Lower lobe of right lung (tissue), 2 donors: ENCODE measurements at regions not wholly inside any gene's neighbourhood (a gene's known extent, or its start where the extent isn't known, plus 50 kb on each side); places are given as distances from the start of the nearest gene placed in this dataset.

Experiments
- ATAC-seq, 2 donors: fragments of 200-7000 bp; cut with Tn5 transposase; one replicate each; pipeline ENCODE4 v1.9.1; 2020 to 2022; ENCODE audit warnings: mild to moderate bottlenecking in 2 of 2, moderate library complexity in 2 of 2
- DNase-seq: peaks from one replicate; pipeline ENCODE4 v3.0.0-alpha.2; 2020
- H3K27ac ChIP-seq: fragments of 200-600 bp; one replicate; pipeline ENCODE4 v1.8.0; 2022
- H3K27me3 ChIP-seq: fragments of 200-600 bp; one replicate; pipeline ENCODE4 v1.8.0; 2022; ENCODE audit warnings: low read depth
- H3K36me3 ChIP-seq: fragments of 200-600 bp; one replicate; pipeline ENCODE4 v1.8.0; 2022; ENCODE audit warnings: mild to moderate bottlenecking
- H3K4me1 ChIP-seq: fragments of 200-600 bp; one replicate; pipeline ENCODE4 v1.8.0; 2022
- H3K4me3 ChIP-seq: fragments of 200-600 bp; one replicate; pipeline ENCODE4 v1.8.0; 2022; ENCODE audit warnings: mild to moderate bottlenecking
- H3K9me3 ChIP-seq: fragments of 200-600 bp; one replicate; pipeline ENCODE4 v1.8.0; 2022
- intact Hi-C: fragments of 100-400 bp; cut with DNase I; formaldehyde crosslinking; loops from one replicate; pipeline ENCODE4 v1.11.0; 2022
- TF ChIP-seq, protein P1 (sequence below): fragments of 200-600 bp; IDR thresholded peaks from one replicate; pipeline ENCODE4 v1.8.0; 2022; ENCODE audit warnings: antibody characterized with exemption, mild to moderate bottlenecking
- donor health status: DM: no; HTN: yes; CAD: no; lungs with severe emphysema.

DNA sequence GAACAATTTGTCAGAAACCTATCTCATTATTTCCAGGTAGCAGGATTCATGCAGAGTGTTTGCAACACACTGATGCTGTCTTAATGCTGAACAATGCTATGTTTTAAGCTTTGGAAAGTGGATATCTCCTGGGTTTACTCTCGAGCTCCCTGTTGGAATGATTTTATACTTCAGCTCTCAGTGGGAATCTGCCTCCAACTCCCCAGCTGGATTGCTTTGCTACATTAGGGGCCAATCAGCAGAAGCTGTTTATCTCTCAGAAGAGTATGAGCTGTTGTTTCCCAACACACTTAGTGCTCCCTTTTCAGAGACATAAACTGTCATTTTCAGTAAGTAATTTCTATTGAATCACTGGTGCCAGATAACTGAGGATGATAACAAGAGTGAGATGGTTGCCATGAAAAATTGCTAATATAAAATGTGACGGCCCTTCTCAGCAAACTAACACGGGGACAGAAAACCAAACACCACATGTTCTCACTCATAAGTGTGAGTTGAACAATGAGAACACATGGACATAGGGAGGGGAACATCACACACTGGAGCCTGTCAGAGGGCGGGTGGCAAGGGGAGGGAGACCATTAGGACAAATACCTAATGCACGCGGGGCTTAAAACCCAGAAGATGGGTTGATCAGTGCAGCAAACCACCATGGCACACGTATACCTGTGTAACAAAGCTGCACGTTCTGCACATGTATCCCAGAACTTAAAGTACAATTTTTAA, 265.9 kb upstream of the RUNX1 start:
- TF ChIP-seq, protein P1, sequence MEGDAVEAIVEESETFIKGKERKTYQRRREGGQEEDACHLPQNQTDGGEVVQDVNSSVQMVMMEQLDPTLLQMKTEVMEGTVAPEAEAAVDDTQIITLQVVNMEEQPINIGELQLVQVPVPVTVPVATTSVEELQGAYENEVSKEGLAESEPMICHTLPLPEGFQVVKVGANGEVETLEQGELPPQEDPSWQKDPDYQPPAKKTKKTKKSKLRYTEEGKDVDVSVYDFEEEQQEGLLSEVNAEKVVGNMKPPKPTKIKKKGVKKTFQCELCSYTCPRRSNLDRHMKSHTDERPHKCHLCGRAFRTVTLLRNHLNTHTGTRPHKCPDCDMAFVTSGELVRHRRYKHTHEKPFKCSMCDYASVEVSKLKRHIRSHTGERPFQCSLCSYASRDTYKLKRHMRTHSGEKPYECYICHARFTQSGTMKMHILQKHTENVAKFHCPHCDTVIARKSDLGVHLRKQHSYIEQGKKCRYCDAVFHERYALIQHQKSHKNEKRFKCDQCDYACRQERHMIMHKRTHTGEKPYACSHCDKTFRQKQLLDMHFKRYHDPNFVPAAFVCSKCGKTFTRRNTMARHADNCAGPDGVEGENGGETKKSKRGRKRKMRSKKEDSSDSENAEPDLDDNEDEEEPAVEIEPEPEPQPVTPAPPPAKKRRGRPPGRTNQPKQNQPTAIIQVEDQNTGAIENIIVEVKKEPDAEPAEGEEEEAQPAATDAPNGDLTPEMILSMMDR: no peak
- no peaks in the 10 kb centered on the region for H3K27me3 ChIP-seq
- no peaks in the 10 kb centered on the region for H3K9me3 ChIP-seq
- H3K36me3 ChIP-seq: no peaks in the 10 kb centered on the region
- no peaks in the 10 kb centered on the region for H3K4me1 ChIP-seq
- H3K4me3 ChIP-seq: no peak overlapping the region
- intact Hi-C loops: no loop called here
- ATAC-seq (no peak), DNase-seq (no peak)
- no peak overlapping the region for H3K27ac ChIP-seq

DNA sequence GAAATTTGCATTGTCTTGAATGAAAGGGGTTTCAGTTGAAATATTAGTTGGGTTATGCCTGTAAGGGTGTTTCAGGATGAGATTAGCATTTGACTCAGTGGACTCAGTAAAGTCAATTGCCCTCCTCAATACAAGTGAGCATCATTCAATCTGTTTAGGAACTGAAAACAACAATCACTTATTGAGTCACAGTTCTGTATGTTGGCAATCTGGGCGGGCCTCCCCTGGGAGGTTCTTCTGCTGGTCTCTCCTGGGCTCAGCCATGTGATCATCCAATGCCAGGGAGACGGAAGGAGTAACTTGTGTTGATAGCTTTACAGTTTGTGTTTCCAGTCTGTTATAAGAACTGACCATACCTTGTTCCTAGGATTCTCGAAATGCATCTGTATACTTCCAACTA, 262.9 kb upstream of the RUNX1 start:
- Histone ChIP-seq H3K4me1 (no peaks in the 10 kb centered on the region), H3K9me3 (no peaks in the 10 kb centered on the region), H3K27me3 (no peaks in the 10 kb centered on the region), H3K36me3 (no peaks in the 10 kb centered on the region), H3K27ac (no peak overlapping the region), H3K4me3 (no peak overlapping the region)
- intact Hi-C loops: no loop called here
- DNase-seq: no peak
- ATAC-seq: peak in 1 of 2 donors; percentile 43
- TF ChIP-seq, protein P1: no peak

DNA sequence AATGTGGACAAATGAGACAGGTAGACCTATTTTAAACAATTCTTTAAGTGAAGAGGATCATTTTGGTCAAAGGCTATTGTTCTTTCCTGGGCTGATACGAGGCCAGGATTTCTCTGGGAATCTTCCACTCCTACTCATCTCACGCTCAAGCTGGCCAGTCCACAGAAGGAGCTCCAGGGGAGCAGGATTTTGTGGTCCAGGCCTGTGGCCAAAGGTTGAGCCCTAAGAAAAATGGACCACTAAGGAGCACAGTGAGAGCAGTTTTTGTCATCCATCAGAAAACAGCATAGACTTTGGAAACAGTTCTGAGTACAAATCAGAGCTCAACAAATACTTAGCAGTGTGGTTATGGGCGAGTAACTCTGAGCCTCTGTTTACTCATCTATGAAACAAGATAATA, 260.2 kb upstream of the RUNX1 start:
- H3K9me3 ChIP-seq: no peaks in the 10 kb centered on the region
- intact Hi-C loops: no loop called here
- TF ChIP-seq, protein P1: no peak
- H3K27ac ChIP-seq: no peak overlapping the region
- no peak overlapping the region for H3K4me3 ChIP-seq
- H3K4me1 ChIP-seq: no peaks in the 10 kb centered on the region
- H3K36me3 ChIP-seq: no peaks in the 10 kb centered on the region
- no peak for DNase-seq
- no peak for ATAC-seq
- no peaks in the 10 kb centered on the region for H3K27me3 ChIP-seq

DNA sequence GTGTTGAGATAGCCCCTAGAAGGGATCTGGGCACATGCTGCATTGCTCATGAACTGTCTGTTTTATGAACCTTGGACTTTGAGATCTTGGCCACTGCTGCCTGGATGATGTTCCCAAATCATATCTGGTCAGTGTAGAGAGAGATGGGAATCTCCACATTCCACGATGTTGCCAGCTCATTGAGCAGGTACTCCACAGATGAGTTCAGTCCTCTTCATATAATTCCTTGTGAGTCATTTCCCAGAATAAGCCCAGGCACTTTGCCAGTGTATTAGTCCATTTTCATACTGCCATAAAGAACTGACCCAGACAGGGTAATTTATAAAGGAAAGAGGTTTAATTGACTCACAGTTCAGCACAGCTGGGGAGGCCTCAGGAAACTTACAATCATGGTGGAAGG, 254.0 kb upstream of the RUNX1 start:
- TF ChIP-seq, protein P1: no peak
- Histone ChIP-seq H3K4me1 (no peaks in the 10 kb centered on the region), H3K9me3 (no peaks in the 10 kb centered on the region), H3K4me3 (no peak overlapping the region), H3K36me3 (no peaks in the 10 kb centered on the region), H3K27ac (no peak overlapping the region), H3K27me3 (no peaks in the 10 kb centered on the region)
- intact Hi-C loops: no loop called here
- ATAC-seq: no peak
- DNase-seq: no peak

DNA sequence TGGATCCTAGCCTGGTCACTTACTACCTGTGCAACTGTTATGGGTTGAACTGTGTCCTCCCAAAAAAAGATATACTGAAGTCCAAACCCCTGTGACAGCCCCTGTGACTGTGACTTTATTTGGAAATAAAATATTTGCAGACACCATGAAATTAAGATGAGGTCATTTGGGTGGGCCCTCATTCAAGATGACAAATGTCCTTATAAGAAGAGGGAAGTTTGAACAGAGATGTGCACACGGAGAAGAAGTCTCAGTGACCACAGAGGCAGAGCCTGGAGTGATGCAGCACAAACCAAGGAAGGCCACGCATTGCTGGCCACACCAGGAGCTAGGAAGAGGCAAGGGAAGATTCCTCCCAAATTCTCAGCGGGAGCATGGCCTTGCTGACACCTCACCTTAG, 249.7 kb upstream of the RUNX1 start:
- no peaks in the 10 kb centered on the region for H3K9me3 ChIP-seq
- H3K27ac ChIP-seq: no peak overlapping the region
- no peaks in the 10 kb centered on the region for H3K27me3 ChIP-seq
- DNase-seq: no peak
- no peak overlapping the region for H3K4me3 ChIP-seq
- TF ChIP-seq, protein P1: no peak
- no peaks in the 10 kb centered on the region for H3K36me3 ChIP-seq
- intact Hi-C loops: no loop called here
- peak; percentile 71 to 76 for ATAC-seq
- no peaks in the 10 kb centered on the region for H3K4me1 ChIP-seq
